ENCODE measurements at regions not wholly inside any gene's neighbourhood (a gene's known extent, or its start where the extent isn't known, plus 50 kb on each side); places are given as distances from the start of the nearest gene placed in this dataset.
A peak's percentile ranks its signal among the peaks of the same experiment; 100 is the strongest.

- Histone ChIP-seq H3K27me3 (ENCODE audit: control insufficient read depth in 2 of 2, insufficient read depth in 1 of 2, low read length in 1 of 2) (no peaks in the 10 kb centered on the region), H3K4me1 (ENCODE audit: control insufficient read depth in 2 of 2, insufficient read depth in 2 of 2, low read length in 2 of 2) (no peaks in the 10 kb centered on the region), H3K4me3 (ENCODE audit: low read length in 2 of 2) (no peak overlapping the region), H3K27ac (ENCODE audit: low read depth in 1 of 2, low read length in 1 of 2) (no peak overlapping the region), H3K9me3 (ENCODE audit: control insufficient read depth in 2 of 2, insufficient read depth in 1 of 2, low read length in 1 of 2) (no peaks in the 10 kb centered on the region), H3K36me3 (ENCODE audit: control insufficient read depth in 2 of 2, insufficient read depth in 2 of 2, low read length in 1 of 2) (no peaks in the 10 kb centered on the region)
- 84% methylated on average over 2 of the region's 2 CpGs for WGBS
- no peak for DNase-seq (ENCODE audit: low read depth in 6 of 9, low spot score in 9 of 9)
Measured at GRCh38 chr12:59168647-59169046, 248.3 kb upstream of the LRIG3 start.

DNA sequence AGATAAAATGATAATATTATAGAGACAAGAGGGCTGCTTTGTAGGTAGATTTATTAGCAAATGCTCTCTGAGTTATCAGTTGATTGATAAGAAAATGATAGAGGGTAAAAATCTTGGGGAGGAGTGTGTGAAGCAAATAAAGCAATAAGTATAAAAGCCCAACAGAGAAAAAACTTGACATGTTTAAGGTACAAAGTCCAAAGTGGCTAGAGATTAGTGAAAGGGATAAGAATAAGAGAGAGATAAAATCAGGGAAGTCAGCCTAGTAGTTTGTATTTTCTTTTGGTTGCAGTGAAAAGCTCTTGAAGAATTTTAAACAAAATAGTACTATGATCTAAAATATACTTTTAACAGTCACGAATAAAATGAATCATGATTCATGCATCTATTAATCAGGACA is 246.2 kb upstream of the LRIG3 start:
- no peaks in the 10 kb centered on the region for H3K9me3 ChIP-seq (ENCODE audit: control insufficient read depth in 2 of 2, insufficient read depth in 1 of 2, low read length in 1 of 2)
- DNase-seq (ENCODE audit: low read depth in 6 of 9, low spot score in 9 of 9), result no peak
- WGBS, result 69% methylated on average over 1 of the region's 1 CpG
- H3K4me1 ChIP-seq (ENCODE audit: control insufficient read depth in 2 of 2, insufficient read depth in 2 of 2, low read length in 2 of 2), result no peaks in the 10 kb centered on the region
- H3K4me3 ChIP-seq (ENCODE audit: low read length in 2 of 2), result no peak overlapping the region
- no peak overlapping the region for H3K27ac ChIP-seq (ENCODE audit: low read depth in 1 of 2, low read length in 1 of 2)
- H3K36me3 ChIP-seq (ENCODE audit: control insufficient read depth in 2 of 2, insufficient read depth in 2 of 2, low read length in 1 of 2), result no peaks in the 10 kb centered on the region
- no peaks in the 10 kb centered on the region for H3K27me3 ChIP-seq (ENCODE audit: control insufficient read depth in 2 of 2, insufficient read depth in 1 of 2, low read length in 1 of 2)

GRCh38 chr12:59164991-59165718 is 244.9 kb upstream of the LRIG3 start:
- H3K27ac ChIP-seq (ENCODE audit: low read depth in 1 of 2, low read length in 1 of 2), result no peak overlapping the region
- no peaks in the 10 kb centered on the region for H3K9me3 ChIP-seq (ENCODE audit: control insufficient read depth in 2 of 2, insufficient read depth in 1 of 2, low read length in 1 of 2)
- WGBS, result 47% methylated on average over 4 of the region's 4 CpGs
- H3K36me3 ChIP-seq (ENCODE audit: control insufficient read depth in 2 of 2, insufficient read depth in 2 of 2, low read length in 1 of 2), result no peaks in the 10 kb centered on the region
- H3K4me1 ChIP-seq (ENCODE audit: control insufficient read depth in 2 of 2, insufficient read depth in 2 of 2, low read length in 2 of 2), result no peaks in the 10 kb centered on the region
- no peaks in the 10 kb centered on the region for H3K27me3 ChIP-seq (ENCODE audit: control insufficient read depth in 2 of 2, insufficient read depth in 1 of 2, low read length in 1 of 2)
- DNase-seq (ENCODE audit: low read depth in 6 of 9, low spot score in 9 of 9), result peak in 1 of 9 donors; percentile 1
- H3K4me3 ChIP-seq (ENCODE audit: low read length in 2 of 2), result no peak overlapping the region

GRCh38 chr12:59164226-59164625 is 243.9 kb upstream of the LRIG3 start:
- no peak overlapping the region for H3K4me3 ChIP-seq (ENCODE audit: low read length in 2 of 2)
- DNase-seq (ENCODE audit: low read depth in 6 of 9, low spot score in 9 of 9), result no peak
- H3K27ac ChIP-seq (ENCODE audit: low read depth in 1 of 2, low read length in 1 of 2), result no peak overlapping the region
- H3K9me3 ChIP-seq (ENCODE audit: control insufficient read depth in 2 of 2, insufficient read depth in 1 of 2, low read length in 1 of 2), result no peaks in the 10 kb centered on the region
- no peaks in the 10 kb centered on the region for H3K27me3 ChIP-seq (ENCODE audit: control insufficient read depth in 2 of 2, insufficient read depth in 1 of 2, low read length in 1 of 2)
- no peaks in the 10 kb centered on the region for H3K4me1 ChIP-seq (ENCODE audit: control insufficient read depth in 2 of 2, insufficient read depth in 2 of 2, low read length in 2 of 2)
- no peaks in the 10 kb centered on the region for H3K36me3 ChIP-seq (ENCODE audit: control insufficient read depth in 2 of 2, insufficient read depth in 2 of 2, low read length in 1 of 2)

DNA sequence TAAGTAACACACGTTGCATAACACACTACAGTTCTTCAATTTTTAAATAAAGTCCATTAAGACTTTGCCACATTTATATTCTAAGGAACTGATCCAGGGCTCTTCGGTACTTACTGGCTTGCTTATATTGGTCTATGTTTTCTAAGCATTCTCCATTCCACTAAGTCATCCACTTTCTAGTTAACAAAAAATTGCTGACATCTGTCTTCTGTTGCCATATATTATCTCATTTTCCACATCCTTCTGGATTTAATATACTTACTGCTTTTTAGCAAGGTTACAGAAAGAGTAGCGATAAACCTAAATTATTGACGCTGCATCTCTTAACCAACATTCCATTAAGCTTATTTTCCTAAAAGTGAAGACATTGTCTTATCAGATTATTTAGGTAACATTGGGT is 238.4 kb upstream of the LRIG3 start:
- H3K4me3 ChIP-seq (ENCODE audit: low read length in 2 of 2), result no peak overlapping the region
- no peaks in the 10 kb centered on the region for H3K9me3 ChIP-seq (ENCODE audit: control insufficient read depth in 2 of 2, insufficient read depth in 1 of 2, low read length in 1 of 2)
- DNase-seq (ENCODE audit: low read depth in 6 of 9, low spot score in 9 of 9), result no peak
- WGBS, result 94% methylated on average over 4 of the region's 4 CpGs
- H3K27ac ChIP-seq (ENCODE audit: low read depth in 1 of 2, low read length in 1 of 2), result no peak overlapping the region
- no peaks in the 10 kb centered on the region for H3K4me1 ChIP-seq (ENCODE audit: control insufficient read depth in 2 of 2, insufficient read depth in 2 of 2, low read length in 2 of 2)
- H3K27me3 ChIP-seq (ENCODE audit: control insufficient read depth in 2 of 2, insufficient read depth in 1 of 2, low read length in 1 of 2), result no peaks in the 10 kb centered on the region
- H3K36me3 ChIP-seq (ENCODE audit: control insufficient read depth in 2 of 2, insufficient read depth in 2 of 2, low read length in 1 of 2), result no peaks in the 10 kb centered on the region

DNA sequence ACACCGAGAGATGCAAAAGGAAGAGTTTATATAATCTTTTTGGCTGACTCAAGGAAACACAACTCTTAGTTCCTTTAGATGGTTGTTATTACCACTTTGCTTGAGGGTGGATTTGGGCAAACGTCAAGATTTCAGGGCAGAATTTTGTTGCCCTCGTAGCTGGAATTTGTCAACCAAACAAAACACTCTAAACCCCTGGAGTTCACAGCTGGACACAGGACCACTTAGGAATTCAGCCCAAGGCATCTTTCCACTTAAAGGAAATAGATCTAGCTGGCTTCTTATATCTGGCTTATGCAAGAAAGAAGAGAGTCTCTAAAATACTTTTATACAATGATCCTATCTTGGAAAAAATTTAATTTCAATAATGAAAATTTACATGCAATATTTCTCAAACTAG is 237.8 kb upstream of the LRIG3 start:
- WGBS, result 77% methylated on average over 3 of the region's 3 CpGs
- Histone ChIP-seq H3K4me3 (ENCODE audit: low read length in 2 of 2) (no peak overlapping the region), H3K4me1 (ENCODE audit: control insufficient read depth in 2 of 2, insufficient read depth in 2 of 2, low read length in 2 of 2) (no peaks in the 10 kb centered on the region), H3K27me3 (ENCODE audit: control insufficient read depth in 2 of 2, insufficient read depth in 1 of 2, low read length in 1 of 2) (no peaks in the 10 kb centered on the region), H3K36me3 (ENCODE audit: control insufficient read depth in 2 of 2, insufficient read depth in 2 of 2, low read length in 1 of 2) (no peaks in the 10 kb centered on the region), H3K9me3 (ENCODE audit: control insufficient read depth in 2 of 2, insufficient read depth in 1 of 2, low read length in 1 of 2) (no peaks in the 10 kb centered on the region), H3K27ac (ENCODE audit: low read depth in 1 of 2, low read length in 1 of 2) (no peak overlapping the region)
- no peak for DNase-seq (ENCODE audit: low read depth in 6 of 9, low spot score in 9 of 9)

- no peak for DNase-seq (ENCODE audit: low read depth in 6 of 9, low spot score in 9 of 9)
- Histone ChIP-seq H3K4me3 (ENCODE audit: low read length in 2 of 2) (no peak overlapping the region), H3K27me3 (ENCODE audit: control insufficient read depth in 2 of 2, insufficient read depth in 1 of 2, low read length in 1 of 2) (no peaks in the 10 kb centered on the region), H3K27ac (ENCODE audit: low read depth in 1 of 2, low read length in 1 of 2) (no peak overlapping the region), H3K4me1 (ENCODE audit: control insufficient read depth in 2 of 2, insufficient read depth in 2 of 2, low read length in 2 of 2) (no peaks in the 10 kb centered on the region), H3K36me3 (ENCODE audit: control insufficient read depth in 2 of 2, insufficient read depth in 2 of 2, low read length in 1 of 2) (no peaks in the 10 kb centered on the region), H3K9me3 (ENCODE audit: control insufficient read depth in 2 of 2, insufficient read depth in 1 of 2, low read length in 1 of 2) (no peaks in the 10 kb centered on the region)
Measured at GRCh38 chr12:59155448-59155847, 235.1 kb upstream of the LRIG3 start.

DNA sequence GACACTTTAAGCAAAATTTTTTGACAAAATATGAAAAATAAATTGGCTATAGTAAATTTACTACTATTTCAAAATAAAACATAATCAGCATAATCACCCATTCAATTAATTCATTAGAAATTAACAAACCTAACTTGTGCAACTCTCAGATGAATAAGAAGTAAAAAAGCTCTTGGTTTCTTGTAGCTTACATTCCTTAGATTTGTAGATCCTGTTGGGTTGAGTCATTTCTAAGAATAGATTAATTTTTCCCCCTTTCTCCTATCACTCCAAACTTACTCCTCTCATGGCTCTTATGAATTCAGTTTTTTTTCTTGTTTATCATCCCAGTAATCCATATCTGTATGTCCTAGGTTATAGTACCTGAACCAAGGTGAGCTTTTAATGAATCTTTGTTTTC is 230.9 kb upstream of the LRIG3 start:
- H3K9me3 ChIP-seq (ENCODE audit: control insufficient read depth in 2 of 2, insufficient read depth in 1 of 2, low read length in 1 of 2), result no peaks in the 10 kb centered on the region
- no peak overlapping the region for H3K27ac ChIP-seq (ENCODE audit: low read depth in 1 of 2, low read length in 1 of 2)
- H3K36me3 ChIP-seq (ENCODE audit: control insufficient read depth in 2 of 2, insufficient read depth in 2 of 2, low read length in 1 of 2), result no peaks in the 10 kb centered on the region
- no peaks in the 10 kb centered on the region for H3K27me3 ChIP-seq (ENCODE audit: control insufficient read depth in 2 of 2, insufficient read depth in 1 of 2, low read length in 1 of 2)
- no peak for DNase-seq (ENCODE audit: low read depth in 6 of 9, low spot score in 9 of 9)
- no peaks in the 10 kb centered on the region for H3K4me1 ChIP-seq (ENCODE audit: control insufficient read depth in 2 of 2, insufficient read depth in 2 of 2, low read length in 2 of 2)
- no peak overlapping the region for H3K4me3 ChIP-seq (ENCODE audit: low read length in 2 of 2)

- H3K36me3 ChIP-seq (ENCODE audit: control insufficient read depth in 2 of 2, insufficient read depth in 2 of 2, low read length in 1 of 2), result no peaks in the 10 kb centered on the region
- DNase-seq (ENCODE audit: low read depth in 6 of 9, low spot score in 9 of 9), result peak in 8 of 9 donors; percentile 18 to 64 (median 22)
- no peaks in the 10 kb centered on the region for H3K9me3 ChIP-seq (ENCODE audit: control insufficient read depth in 2 of 2, insufficient read depth in 1 of 2, low read length in 1 of 2)
- no peaks in the 10 kb centered on the region for H3K27me3 ChIP-seq (ENCODE audit: control insufficient read depth in 2 of 2, insufficient read depth in 1 of 2, low read length in 1 of 2)
- H3K4me1 ChIP-seq (ENCODE audit: control insufficient read depth in 2 of 2, insufficient read depth in 2 of 2, low read length in 2 of 2), result no peaks in the 10 kb centered on the region
- H3K4me3 ChIP-seq (ENCODE audit: low read length in 2 of 2), result no peak overlapping the region
- 49% methylated on average over 2 of the region's 2 CpGs for WGBS
- no peak overlapping the region for H3K27ac ChIP-seq (ENCODE audit: low read depth in 1 of 2, low read length in 1 of 2)
Measured at GRCh38 chr12:59149995-59150642, 229.8 kb upstream of the LRIG3 start.

All from thymus (tissue), 11 donors.